Endothelial cell of hepatic sinusoid (primary cell): ENCODE measurements at regions not wholly inside any gene's neighbourhood (a gene's known extent, or its start where the extent isn't known, plus 50 kb on each side); places are given as distances from the start of the nearest gene placed in this dataset.

ENCODE experiments used
- in situ Hi-C: cut with HindIII; loops from 2 replicates; pipeline ENCODE4 v1.10.0; 2017; ENCODE audit warnings: low sequenced_read_pairs

GRCh38 chr22:49538006-49538405 lies 289.7 kb downstream of the BRD1 start:
- in situ Hi-C loops: no loop called here

- in situ Hi-C loops: no loop called here
Observed at GRCh38 chr22:49536571-49537131, 291.0 kb downstream of the BRD1 start.

- in situ Hi-C loops: no loop called here
Observed at GRCh38 chr22:49535527-49536125, 292.0 kb downstream of the BRD1 start.

GRCh38 chr22:49535126-49535525 lies 292.5 kb downstream of the BRD1 start:
- in situ Hi-C loops: no loop called here

- in situ Hi-C loops: no loop called here
Observed at GRCh38 chr22:49534386-49534785, 293.3 kb downstream of the BRD1 start.

- in situ Hi-C loops: no loop called here
Observed at GRCh38 chr22:49533886-49534285, 293.8 kb downstream of the BRD1 start.

- in situ Hi-C loops: no loop called here
Observed at GRCh38 chr22:49532869-49533802, 294.5 kb downstream of the BRD1 start.

GRCh38 chr22:49531368-49531791 lies 296.3 kb downstream of the BRD1 start:
- in situ Hi-C loops: no loop called here

GRCh38 chr22:49530671-49531367 lies 296.9 kb downstream of the BRD1 start:
- in situ Hi-C loops: no loop called here

- in situ Hi-C loops: no loop called here
Observed at GRCh38 chr22:49528420-49528720, 299.3 kb downstream of the BRD1 start.

GRCh38 chr22:49527611-49528419 lies 299.9 kb downstream of the BRD1 start:
- in situ Hi-C loops: no loop called here

- in situ Hi-C loops: no loop called here
Observed at GRCh38 chr22:49525801-49526535, 301.7 kb downstream of the BRD1 start.

GRCh38 chr22:49525360-49525759 lies 302.3 kb downstream of the BRD1 start:
- in situ Hi-C loops: no loop called here

- in situ Hi-C loops: no loop called here
Observed at GRCh38 chr22:49524362-49524761, 303.3 kb downstream of the BRD1 start.

GRCh38 chr22:49523374-49524008 lies 304.2 kb downstream of the BRD1 start:
- in situ Hi-C loops: no loop called here

GRCh38 chr22:49522582-49523373 lies 304.9 kb downstream of the BRD1 start:
- in situ Hi-C loops: no loop called here

GRCh38 chr22:49521787-49522224 lies 305.9 kb downstream of the BRD1 start:
- in situ Hi-C loops: no loop called here

GRCh38 chr22:49519117-49519737 lies 308.4 kb downstream of the BRD1 start:
- in situ Hi-C loops: no loop called here
